Trophoblast cell (in vitro differentiated cells and primary cell): ENCODE measurements at regions not wholly inside any gene's neighbourhood (a gene's known extent, or its start where the extent isn't known, plus 50 kb on each side); places are given as distances from the start of the nearest gene placed in this dataset.

Experiments used
- DNase-seq, 2 donors: peaks; one replicate each; pipeline ENCODE4 v3.0.0-alpha.2; 2016
- H2AFZ ChIP-seq: 2 replicates; pipeline ENCODE4 v1.6.1; 2013; ENCODE audit warnings: low read length, moderate library complexity, mild to moderate bottlenecking; ENCODE audit not compliant: insufficient read depth, poor library complexity
- H2AK5ac ChIP-seq: 2 replicates; pipeline ENCODE4 v1.6.1; 2013; ENCODE audit warnings: mild to moderate bottlenecking, low read length
- H2BK120ac ChIP-seq: 2 replicates; pipeline ENCODE4 v1.6.1; 2013; ENCODE audit warnings: low read length, mild to moderate bottlenecking, moderate library complexity; ENCODE audit not compliant: insufficient read depth, poor library complexity
- H2BK12ac ChIP-seq: 2 replicates; pipeline ENCODE4 v1.6.1; 2013; ENCODE audit warnings: mild to moderate bottlenecking, low read length, moderate library complexity
- H2BK5ac ChIP-seq: 2 replicates; pipeline ENCODE4 v1.6.1; 2013; ENCODE audit warnings: low read length, low read depth, moderate library complexity, mild to moderate bottlenecking; ENCODE audit not compliant: poor library complexity
- H3K14ac ChIP-seq: 2 replicates; pipeline ENCODE4 v1.6.1; 2013; ENCODE audit warnings: mild to moderate bottlenecking, low read length
- H3K18ac ChIP-seq: 2 replicates; pipeline ENCODE4 v1.6.1; 2013; ENCODE audit warnings: mild to moderate bottlenecking, low read length
- H3K23ac ChIP-seq: 2 replicates; pipeline ENCODE4 v1.6.1; 2013; ENCODE audit warnings: low read length
- H3K27ac ChIP-seq: 2 replicates; pipeline ENCODE4 v1.5.1; 2013; ENCODE audit warnings: low read depth, mild to moderate bottlenecking, inconsistent platforms, low read length, moderate library complexity
- H3K27me3 ChIP-seq: 2 replicates; pipeline ENCODE4 v1.6.1; 2013; ENCODE audit warnings: inconsistent platforms, mild to moderate bottlenecking, low read length, moderate library complexity; ENCODE audit not compliant: insufficient read depth
- H3K36me3 ChIP-seq, 2 experiments: 1 replicate in 1 of 2; 2 replicates in 1 of 2; pipeline ENCODE4 v1.6.1; 2013; ENCODE audit warnings: low read length in 2 of 2, mild to moderate bottlenecking in 2 of 2, moderate library complexity in 1 of 2; ENCODE audit not compliant: insufficient read depth in 2 of 2, control insufficient read depth in 1 of 2
- H3K4ac ChIP-seq: 2 replicates; pipeline ENCODE4 v1.6.1; 2013; ENCODE audit warnings: low read depth, mild to moderate bottlenecking, low read length, moderate library complexity
- H3K4me1 ChIP-seq, 2 experiments: 1 replicate in 1 of 2; 2 replicates in 1 of 2; pipeline ENCODE4 v1.6.1; 2013; ENCODE audit warnings: low read length in 2 of 2, mild to moderate bottlenecking in 2 of 2, moderate library complexity in 1 of 2; ENCODE audit not compliant: insufficient read depth in 2 of 2, control insufficient read depth in 1 of 2
- H3K4me2 ChIP-seq: 2 replicates; pipeline ENCODE4 v1.6.1; 2013; ENCODE audit warnings: inconsistent platforms, mild to moderate bottlenecking, low read length, moderate library complexity
- H3K4me3 ChIP-seq: 2 replicates; pipeline ENCODE4 v1.5.1; 2013; ENCODE audit warnings: mild to moderate bottlenecking, low read depth, low read length, inconsistent platforms
- H3K79me1 ChIP-seq: one replicate; pipeline ENCODE4 v1.6.1; 2013; ENCODE audit warnings: low read length
- H3K79me2 ChIP-seq: 2 replicates; pipeline ENCODE4 v1.6.1; 2013; ENCODE audit warnings: low read length, mild to moderate bottlenecking; ENCODE audit not compliant: control insufficient read depth, insufficient read depth, poor library complexity
- H3K9ac ChIP-seq: 2 replicates; pipeline ENCODE4 v1.6.1; 2013; ENCODE audit warnings: mild to moderate bottlenecking, low read length
- H3K9me3 ChIP-seq: 2 replicates; pipeline ENCODE4 v1.6.1; 2013; ENCODE audit warnings: low read depth, mild to moderate bottlenecking, control low read depth, inconsistent platforms, low read length; ENCODE audit not compliant: insufficient read depth
- H4K12ac ChIP-seq: 2 replicates; pipeline ENCODE4 v1.6.1; 2013; ENCODE audit warnings: low read depth, mild to moderate bottlenecking, low read length, moderate library complexity
- H4K8ac ChIP-seq: 2 replicates; pipeline ENCODE4 v1.6.1; 2013; ENCODE audit warnings: low read depth, mild to moderate bottlenecking, low read length, moderate library complexity
- H4K91ac ChIP-seq: one replicate; pipeline ENCODE4 v1.6.1; 2013; ENCODE audit warnings: low read depth, mild to moderate bottlenecking, low read length, moderate library complexity
- WGBS: extraction: QIAGEN DNeasy Blood & Tissue Kit; methylation state at CpG from one replicate; pipeline ENCODE4 v1.1.7; 2013; ENCODE audit warnings: missing lambda C conversion rate; ENCODE audit not compliant: insufficient read length, insufficient coverage; ENCODE audit errors: extremely low coverage; 5-methylcytosine and 5-hydroxymethylcytosine counted together

- no peak overlapping the region for H2AFZ ChIP-seq
- no peak overlapping the region for H3K14ac ChIP-seq
- no peaks in the 10 kb centered on the region for H3K79me2 ChIP-seq
- no peak overlapping the region for H2BK5ac ChIP-seq
- no peak overlapping the region for H3K4me2 ChIP-seq
- no peak overlapping the region for H4K12ac ChIP-seq
- H3K4ac ChIP-seq, result no peak overlapping the region
- no peak overlapping the region for H2AK5ac ChIP-seq
- no peaks in the 10 kb centered on the region for H3K9me3 ChIP-seq
- H3K79me1 ChIP-seq, result no peaks in the 10 kb centered on the region
- no peak overlapping the region for H3K23ac ChIP-seq
- no peak overlapping the region for H2BK12ac ChIP-seq
- H3K18ac ChIP-seq, result no peak overlapping the region
- H4K8ac ChIP-seq, result no peak overlapping the region
- no peaks in the 10 kb centered on the region for H3K36me3 ChIP-seq
- H4K91ac ChIP-seq, result no peak overlapping the region
- no peak overlapping the region for H3K9ac ChIP-seq
- H3K4me1 ChIP-seq, result peaks cover 3 to 4% of the 10 kb centered on the region in 2 experiments
- no peak for DNase-seq
- no peak overlapping the region for H3K27ac ChIP-seq
- no peaks in the 10 kb centered on the region for H3K27me3 ChIP-seq
- H2BK120ac ChIP-seq, result no peak overlapping the region
- no peak overlapping the region for H3K4me3 ChIP-seq
- no CpG with 5 or more reads among the region's 9 CpGs for WGBS
Measured at GRCh38 chr2:129729011-129729410, 250.5 kb upstream of the RAB6C start.

- H3K4me1 ChIP-seq, result peaks cover 3 to 4% of the 10 kb centered on the region in 2 experiments
- H3K9me3 ChIP-seq, result no peaks in the 10 kb centered on the region
- no peak overlapping the region for H3K4ac ChIP-seq
- no peak overlapping the region for H4K91ac ChIP-seq
- no peak overlapping the region for H2AFZ ChIP-seq
- H3K4me3 ChIP-seq, result no peak overlapping the region
- no peaks in the 10 kb centered on the region for H3K79me2 ChIP-seq
- H3K4me2 ChIP-seq, result no peak overlapping the region
- peak in 1 of 2 donors; percentile 35 for DNase-seq
- no peak overlapping the region for H3K14ac ChIP-seq
- no peaks in the 10 kb centered on the region for H3K36me3 ChIP-seq
- H3K79me1 ChIP-seq, result no peaks in the 10 kb centered on the region
- no peak overlapping the region for H3K27ac ChIP-seq
- H3K9ac ChIP-seq, result no peak overlapping the region
- no peak overlapping the region for H4K8ac ChIP-seq
- H2BK5ac ChIP-seq, result no peak overlapping the region
- no peak overlapping the region for H3K18ac ChIP-seq
- no peak overlapping the region for H2BK120ac ChIP-seq
- no peak overlapping the region for H3K23ac ChIP-seq
- H4K12ac ChIP-seq, result no peak overlapping the region
- no CpG with 5 or more reads among the region's 4 CpGs for WGBS
- H3K27me3 ChIP-seq, result no peaks in the 10 kb centered on the region
- no peak overlapping the region for H2AK5ac ChIP-seq
- no peak overlapping the region for H2BK12ac ChIP-seq
Measured at GRCh38 chr2:129729646-129730045, 249.8 kb upstream of the RAB6C start.

- Histone ChIP-seq H2BK12ac (no peak overlapping the region), H3K79me1 (no peaks in the 10 kb centered on the region), H3K4me3 (no peak overlapping the region), H2AFZ (no peak overlapping the region), H3K14ac (no peak overlapping the region), H3K4ac (no peak overlapping the region), H2BK120ac (no peak overlapping the region), H3K9ac (no peak overlapping the region), H3K27ac (no peak overlapping the region), H4K8ac (no peak overlapping the region), H3K9me3 (peaks cover 3% of the 10 kb centered on the region), H3K36me3 (no peaks in the 10 kb centered on the region), H3K4me1 (peaks cover 3 to 4% of the 10 kb centered on the region in 2 experiments), H4K91ac (no peak overlapping the region), H3K79me2 (no peaks in the 10 kb centered on the region), H3K18ac (no peak overlapping the region), H3K4me2 (no peak overlapping the region), H3K27me3 (no peaks in the 10 kb centered on the region), H2BK5ac (no peak overlapping the region), H3K23ac (no peak overlapping the region), H2AK5ac (no peak overlapping the region), H4K12ac (no peak overlapping the region)
- no CpG with 5 or more reads among the region's 4 CpGs for WGBS
- DNase-seq, result no peak
Measured at GRCh38 chr2:129730979-129731378, 248.5 kb upstream of the RAB6C start.

GRCh38 chr2:129731907-129732629 lies 247.4 kb upstream of the RAB6C start:
- H2AK5ac ChIP-seq, result no peak overlapping the region
- no peak overlapping the region for H4K91ac ChIP-seq
- no peak overlapping the region for H2BK12ac ChIP-seq
- no peak overlapping the region for H3K14ac ChIP-seq
- H3K18ac ChIP-seq, result no peak overlapping the region
- H3K9me3 ChIP-seq, result peaks cover 4% of the 10 kb centered on the region
- H3K9ac ChIP-seq, result no peak overlapping the region
- no peak overlapping the region for H3K4me3 ChIP-seq
- H3K4ac ChIP-seq, result no peak overlapping the region
- H3K79me1 ChIP-seq, result no peaks in the 10 kb centered on the region
- H4K8ac ChIP-seq, result no peak overlapping the region
- DNase-seq, result no peak
- no peaks in the 10 kb centered on the region for H3K79me2 ChIP-seq
- no peak overlapping the region for H3K23ac ChIP-seq
- no peak overlapping the region for H3K4me2 ChIP-seq
- H3K36me3 ChIP-seq, result no peaks in the 10 kb centered on the region
- no peak overlapping the region for H4K12ac ChIP-seq
- H3K4me1 ChIP-seq, result peaks cover 3 to 4% of the 10 kb centered on the region in 2 experiments
- H2BK120ac ChIP-seq, result no peak overlapping the region
- H3K27me3 ChIP-seq, result no peaks in the 10 kb centered on the region
- H2AFZ ChIP-seq, result no peak overlapping the region
- H3K27ac ChIP-seq, result no peak overlapping the region
- no CpG with 5 or more reads among the region's 6 CpGs for WGBS
- no peak overlapping the region for H2BK5ac ChIP-seq
